A549 (cell line): ENCODE measurements at regions not wholly inside any gene's neighbourhood (a gene's known extent, or its start where the extent isn't known, plus 50 kb on each side); places are given as distances from the start of the nearest gene placed in this dataset.
"Not testable (repeated sequence)": the region's sequence is repeated elsewhere in the genome, so short reads cannot be mapped to it uniquely, and the experiment has no call there.

Experiments used
- ATAC-seq, 2 experiments: fragments of 200-7000 bp in 1 of 2; fragments of >200 bp in 1 of 2; cut with Nextera tagmentation in 1 of 2; cut with Tn5 transposase in 1 of 2; 3 replicates each; pipeline versions ENCODE4 v1.8.0 to v1.9.1; 2018 to 2020; ENCODE audit warnings: mild to moderate bottlenecking in 1 of 2, moderate library complexity in 1 of 2
- CTCF ChIA-PET: fragments of 300-600 bp; sonication (Branson Sonifier 250); formaldehyde crosslinking; extraction: SDS; loops from one replicate; lab custom pipeline; 2021; ENCODE audit warnings: antibody characterized with exemption, inconsistent platforms; lab: Yijun Ruan, JAX
- POLR2A ChIA-PET: fragments of 350-600 bp; formaldehyde crosslinking; extraction: SDS; loops from one replicate; lab custom pipeline; 2021; ENCODE audit warnings: antibody characterized with exemption, inconsistent platforms; lab: Yijun Ruan, JAX
- DNase-seq, 2 experiments: peaks; one replicate each; pipeline versions ENCODE4 v3.0.0 to v3.0.0-alpha.2; 2011 to 2016; ENCODE audit warnings: low read depth in 1 of 2, low spot score in 1 of 2
- FAIRE-seq: peaks from 2 replicates; lab custom pipeline; 2011; peaks lifted over from hg19 to GRCh38; lab: Jason Lieb, UNC
- H3K27ac ChIP-seq, 2 experiments: fragments of >200 bp; sonication (Bioruptor Twin); formaldehyde crosslinking; 3 replicates each; pipeline ENCODE4 v1.5.1; 2016 to 2017
- H3K4me1 ChIP-seq: fragments of >200 bp; sonication (Bioruptor Twin); formaldehyde crosslinking; 3 replicates; pipeline ENCODE4 v1.6.1; 2016
- H3K4me2 ChIP-seq: fragments of >200 bp; sonication (Bioruptor Twin); formaldehyde crosslinking; 3 replicates; pipeline ENCODE4 v1.6.1; 2016
- H3K4me3 ChIP-seq: fragments of >200 bp; sonication (Bioruptor Twin); formaldehyde crosslinking; 3 replicates; pipeline ENCODE4 v1.5.1; 2016
- H3K9me3 ChIP-seq: fragments of >200 bp; sonication (Bioruptor Twin); formaldehyde crosslinking; 3 replicates; pipeline ENCODE4 v1.6.1; 2016
- ATOH8 ChIP-seq: fragments of 250-450 bp; sonication (Bioruptor Pico); IDR thresholded peaks from 2 replicates; pipeline ENCODE4 v1.5.0; 2020; ENCODE audit warnings: low read depth, mild to moderate bottlenecking, moderate library complexity
- CBX2 ChIP-seq: fragments of 200-600 bp; sonication (generic); IDR thresholded peaks from 2 replicates; pipeline ENCODE4 v1.6.1; 2016; ENCODE audit warnings: low read depth, mild to moderate bottlenecking, borderline replicate concordance
- CHD2 ChIP-seq: fragments of 150-350 bp; IDR thresholded peaks from 2 replicates; pipeline ENCODE4 v1.6.1; 2014; ENCODE audit warnings: low read length; ENCODE audit not compliant: partially characterized antibody
- CHD4 ChIP-seq: fragments of 200-600 bp; sonication (generic); IDR thresholded peaks from 2 replicates; pipeline ENCODE4 v1.6.1; 2016; ENCODE audit warnings: antibody characterized with exemption, mild to moderate bottlenecking, borderline replicate concordance
- EHF ChIP-seq: fragments of 250-450 bp; sonication (Bioruptor Pico); IDR thresholded peaks from 2 replicates; pipeline ENCODE4 v1.5.0; 2020; ENCODE audit warnings: mild to moderate bottlenecking
- EP300 ChIP-seq, 2 experiments: fragments of >200 bp; sonication (Bioruptor Twin); formaldehyde crosslinking; IDR thresholded peaks; 2 replicates in 1 of 2; 3 replicates in 1 of 2; pipeline ENCODE4 v1.6.1; 2016 to 2017
- ESRRA ChIP-seq: fragments of 150-350 bp; IDR thresholded peaks from 2 replicates; pipeline ENCODE4 v1.6.1; 2014; ENCODE audit warnings: mild to moderate bottlenecking, low read length, borderline replicate concordance
- FOSL2 ChIP-seq, 2 experiments: fragments of 450-650 bp in 1 of 2; fragments of >200 bp in 1 of 2; sonication (Bioruptor Twin) in 1 of 2; formaldehyde crosslinking; IDR thresholded peaks; 2 replicates each; pipeline versions ENCODE4 v1.5.0 to v1.6.1; 2016 to 2020; ENCODE audit warnings: mild to moderate bottlenecking in 1 of 2, moderate library complexity in 1 of 2
- HES2 ChIP-seq: fragments of >200 bp; sonication (Bioruptor Twin); formaldehyde crosslinking; IDR thresholded peaks from 2 replicates; pipeline ENCODE4 v1.6.1; 2016
- HMGXB4 ChIP-seq: fragments of 250-450 bp; sonication (Bioruptor Pico); IDR thresholded peaks from 2 replicates; pipeline ENCODE4 v1.5.0; 2021; ENCODE audit warnings: mild to moderate bottlenecking, moderate library complexity, borderline replicate concordance
- KDM5A ChIP-seq: fragments of 200-600 bp; sonication (generic); IDR thresholded peaks from 2 replicates; pipeline ENCODE4 v1.6.1; 2016; ENCODE audit warnings: antibody characterized with exemption, mild to moderate bottlenecking
- MAZ ChIP-seq: fragments of 150-350 bp; IDR thresholded peaks from 2 replicates; pipeline ENCODE4 v1.6.1; 2014; ENCODE audit warnings: antibody characterized with exemption, low read depth, low read length, borderline replicate concordance
- MYC ChIP-seq: IDR thresholded peaks from 2 replicates; pipeline ENCODE4 v1.6.1; 2012; ENCODE audit warnings: mild to moderate bottlenecking, inconsistent platforms, low read length, improper control_type of control experiment, borderline replicate concordance
- POLR2AphosphoS2 ChIP-seq: conservative IDR thresholded peaks from 2 replicates; pipeline ENCODE4 v1.6.1; 2012; ENCODE audit warnings: low read length, improper control_type of control experiment, inconsistent platforms
- SMC3 ChIP-seq: fragments of >200 bp; sonication (Bioruptor Twin); formaldehyde crosslinking; IDR thresholded peaks from 3 replicates; pipeline ENCODE4 v1.6.1; 2018; ENCODE audit warnings: inconsistent platforms
- ZFP36 ChIP-seq: fragments of 450-650 bp; IDR thresholded peaks from 2 replicates; pipeline ENCODE4 v1.6.1; 2014; ENCODE audit warnings: borderline replicate concordance; ENCODE audit not compliant: partially characterized antibody
- WGBS: methylation state at CpG from one replicate; pipeline ENCODE4 v1.1.6; 2017; ENCODE audit errors: missing lambda C conversion rate; 5-methylcytosine and 5-hydroxymethylcytosine counted together

GRCh38 chrX:35292522-35292921 lies 349.9 kb downstream of the FAM47B start:
- CTCF ChIA-PET: no interaction called here
- TF ChIP-seq EHF (CRISPR knock-in tag): no peak
- TF ChIP-seq HES2: no peak
- no peak for TF ChIP-seq MYC
- no peak for TF ChIP-seq POLR2AphosphoS2
- POLR2A ChIA-PET: no interaction called here
- ATAC-seq (no peak), DNase-seq (no peak), FAIRE-seq (peak; percentile 91)
- Histone ChIP-seq H3K9me3 (no peaks in the 10 kb centered on the region), H3K4me3 (no peak overlapping the region), H3K4me1 (no peaks in the 10 kb centered on the region), H3K27ac (no peak overlapping the region), H3K4me2 (no peak overlapping the region)

- H3K4me2 ChIP-seq, H3K4me1 ChIP-seq, H3K9me3 ChIP-seq, H3K27ac ChIP-seq, CTCF ChIA-PET, DNase-seq, H3K4me3 ChIP-seq, ATAC-seq, FAIRE-seq, POLR2A ChIA-PET: not testable (repeated sequence)
- TF ChIP-seq ZFP36: peak; percentile 84
Measured at GRCh38 chrX:35305037-35305436, 362.4 kb downstream of the FAM47B start.

GRCh38 chrX:35339796-35340195 lies 397.2 kb downstream of the FAM47B start:
- no peak for TF ChIP-seq KDM5A
- TF ChIP-seq HMGXB4 (CRISPR knock-in tag): no peak
- TF ChIP-seq SMC3: no peak
- TF ChIP-seq EP300 (IDR thresholded peaks at IDR 0.05): no peak
- TF ChIP-seq ATOH8 (CRISPR knock-in tag): no peak
- no peak for TF ChIP-seq CHD4
- TF ChIP-seq FOSL2 (IDR thresholded peaks at IDR 0.05): no peak
- TF ChIP-seq FOSL2 (CRISPR knock-in tag; IDR thresholded peaks at IDR 0.05): no peak
- FAIRE-seq (peak; percentile 77), ATAC-seq (no peak), DNase-seq (peak in 1 of 2 experiments; percentile 1)
- Histone ChIP-seq H3K27ac (no peak overlapping the region), H3K4me1 (peaks cover 4% of the 10 kb centered on the region; the same call in 1 of the 3 replicates), H3K4me3 (no peak overlapping the region), H3K4me2 (peak overlapping the region; percentile 53; the same call in 2 of the 3 replicates), H3K9me3 (no peaks in the 10 kb centered on the region)
- POLR2A ChIA-PET: no interaction called here
- CTCF ChIA-PET: no interaction called here
- WGBS: 52% methylated on average over 3 of the region's 3 CpGs

- TF ChIP-seq FOSL2 (IDR thresholded peaks at IDR 0.05) (no peak), FOSL2 (CRISPR knock-in tag; IDR thresholded peaks at IDR 0.05) (no peak), MAZ (no peak), SMC3 (no peak), CBX2 (no peak), CHD2 (no peak), ESRRA (no peak)
- H3K4me2 ChIP-seq: peak overlapping the region; percentile 53
- no peaks in the 10 kb centered on the region for H3K9me3 ChIP-seq
- POLR2A ChIA-PET: no interaction called here
- H3K4me3 ChIP-seq: peak overlapping the region; percentile 28; the same call in 1 of the 3 replicates
- no peak for DNase-seq
- 4% methylated on average over 1 of the region's 1 CpG for WGBS
- ATAC-seq: no peak
- peak; percentile 89 for FAIRE-seq
- H3K4me1 ChIP-seq: peaks cover 4% of the 10 kb centered on the region; the same call in 1 of the 3 replicates
- CTCF ChIA-PET: no interaction called here
- no peak overlapping the region for H3K27ac ChIP-seq
Measured at GRCh38 chrX:35340465-35340864, 397.9 kb downstream of the FAM47B start.
